ENCODE measurements at regions not wholly inside any gene's neighbourhood (a gene's known extent, or its start where the extent isn't known, plus 50 kb on each side); places are given as distances from the start of the nearest gene placed in this dataset.

DNA sequence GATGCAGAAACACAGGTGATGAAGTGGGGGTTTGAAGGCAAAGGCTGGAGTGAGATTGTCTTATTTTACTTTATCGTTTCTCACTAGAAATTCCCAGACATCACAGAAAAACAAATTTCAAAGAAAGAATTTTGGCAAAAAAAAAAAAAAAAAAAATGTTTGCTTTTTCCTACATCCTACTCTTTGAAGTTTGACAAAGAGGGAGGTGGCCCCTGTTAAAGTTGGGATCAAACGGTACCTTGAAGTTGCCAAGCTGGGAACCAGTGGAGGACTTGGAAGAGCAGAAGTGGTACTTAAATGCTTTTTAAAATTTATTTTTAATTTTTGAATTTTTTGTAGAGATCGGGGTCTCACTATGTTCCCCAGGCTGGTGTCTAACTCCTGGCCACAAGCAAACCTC lies 63.9 kb upstream of the KIF5B start (continued):
- peak; percentile 75 for TF ChIP-seq ISL2 (CRISPR knock-in tag; IDR thresholded peaks at IDR 0.05)
- no peak for TF ChIP-seq RCOR2 (CRISPR knock-in tag; IDR thresholded peaks at IDR 0.05)
- no peak for TF ChIP-seq ZNF124 (CRISPR knock-in tag; IDR thresholded peaks at IDR 0.05)
- peak; percentile 49; the same call in 1 of the 2 replicates for TF ChIP-seq ARID5B (CRISPR knock-in tag; IDR thresholded peaks at IDR 0.05)
- 0 out of 2 replicates have a peak, but pooled peaks have one; percentile 21 for TF ChIP-seq SAP130 (CRISPR knock-in tag; IDR thresholded peaks at IDR 0.05; ENCODE audit: low read depth)
- TF ChIP-seq AGO1 (IDR thresholded peaks at IDR 0.05; ENCODE audit: low read depth, low read length, poor library complexity, severe bottlenecking), result no peak
- TF ChIP-seq ZNF589 (CRISPR knock-in tag; conservative IDR thresholded peaks at IDR 0.05), result no peak
- no peak for TF ChIP-seq ZZZ3 (CRISPR knock-in tag; IDR thresholded peaks at IDR 0.05; ENCODE audit: borderline replicate concordance)
- TF ChIP-seq SOX5 (CRISPR knock-in tag; IDR thresholded peaks at IDR 0.05; ENCODE audit: borderline replicate concordance), result peak; percentile 59; the same call in 1 of the 2 replicates
- TF ChIP-seq MED1 (CRISPR knock-in tag; IDR thresholded peaks at IDR 0.05), result peak; percentile 17; the same call in 1 of the 2 replicates
- TF ChIP-seq ZBTB38 (CRISPR knock-in tag; IDR thresholded peaks at IDR 0.05), result no peak
- TF ChIP-seq NFKBIZ (CRISPR knock-in tag; IDR thresholded peaks at IDR 0.05), result no peak
- no peak for TF ChIP-seq JUNB (CRISPR knock-in tag; IDR thresholded peaks at IDR 0.05; ENCODE audit: borderline replicate concordance)
- TF ChIP-seq GATAD2A (CRISPR knock-in tag; IDR thresholded peaks at IDR 0.05), result peak; percentile 29; the same call in 1 of the 2 replicates
- no peak for TF ChIP-seq HMG20A (CRISPR knock-in tag; IDR thresholded peaks at IDR 0.05; ENCODE audit: borderline replicate concordance)
- TF ChIP-seq TAF1 (CRISPR knock-in tag; IDR thresholded peaks at IDR 0.05), result no peak
- TF ChIP-seq BCL6 (CRISPR knock-in tag; IDR thresholded peaks at IDR 0.05), result peak; percentile 60
- TF ChIP-seq, protein P1, sequence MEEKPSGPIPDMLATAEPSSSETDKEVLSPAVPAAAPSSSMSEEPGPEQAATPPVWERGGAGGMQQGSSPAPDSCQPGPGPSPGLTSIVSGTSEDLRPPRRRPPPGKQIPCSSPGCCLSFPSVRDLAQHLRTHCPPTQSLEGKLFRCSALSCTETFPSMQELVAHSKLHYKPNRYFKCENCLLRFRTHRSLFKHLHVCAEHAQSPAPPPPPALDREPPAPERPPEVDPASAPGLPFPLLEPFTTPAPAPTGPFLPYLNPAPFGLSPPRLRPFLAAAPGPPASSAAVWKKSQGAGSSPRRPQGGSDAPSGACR (CRISPR knock-in tag; IDR thresholded peaks at IDR 0.05), result no peak
- no peak for TF ChIP-seq LCORL (IDR thresholded peaks at IDR 0.05)
- peak; percentile 19; the same call in 1 of the 2 replicates for TF ChIP-seq LCORL (CRISPR knock-in tag; IDR thresholded peaks at IDR 0.05)
- TF ChIP-seq ASH2L (IDR thresholded peaks at IDR 0.05; ENCODE audit: insufficient read length, low read depth, low read length), result no peak
- no peak for TF ChIP-seq TRAFD1 (CRISPR knock-in tag; IDR thresholded peaks at IDR 0.05; ENCODE audit: borderline replicate concordance)
- TF ChIP-seq, protein P2, sequence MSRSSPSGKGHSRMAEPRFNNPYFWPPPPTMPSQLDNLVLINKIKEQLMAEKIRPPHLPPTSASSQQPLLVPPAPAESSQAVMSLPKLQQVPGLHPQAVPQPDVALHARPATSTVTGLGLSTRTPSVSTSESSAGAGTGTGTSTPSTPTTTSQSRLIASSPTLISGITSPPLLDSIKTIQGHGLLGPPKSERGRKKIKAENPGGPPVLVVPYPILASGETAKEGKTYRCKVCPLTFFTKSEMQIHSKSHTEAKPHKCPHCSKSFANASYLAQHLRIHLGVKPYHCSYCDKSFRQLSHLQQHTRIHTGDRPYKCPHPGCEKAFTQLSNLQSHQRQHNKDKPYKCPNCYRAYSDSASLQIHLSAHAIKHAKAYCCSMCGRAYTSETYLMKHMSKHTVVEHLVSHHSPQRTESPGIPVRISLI (CRISPR knock-in tag; IDR thresholded peaks at IDR 0.05; ENCODE audit: borderline replicate concordance), result peak; percentile 87
